Astrocyte (in vitro differentiated cells and primary cell): ENCODE measurements at regions not wholly inside any gene's neighbourhood (a gene's known extent, or its start where the extent isn't known, plus 50 kb on each side); places are given as distances from the start of the nearest gene placed in this dataset.

Experiments
- CTCF ChIP-seq: IDR thresholded peaks from 2 replicates; pipeline ENCODE4 v1.5.1; 2011; ENCODE audit warnings: low read depth, mild to moderate bottlenecking, inconsistent platforms, low read length, moderate library complexity; ENCODE audit not compliant: insufficient read depth
- EZH2 ChIP-seq: IDR thresholded peaks from 2 replicates; pipeline ENCODE4 v1.6.1; 2012; ENCODE audit warnings: mild to moderate bottlenecking, low read length, inconsistent platforms; ENCODE audit not compliant: insufficient read depth

- TF ChIP-seq CTCF = no peak
- no peak for TF ChIP-seq EZH2
Measured at GRCh38 chr11:15497366-15497765, 382.6 kb downstream of the INSC start.
